HAP-1 (cell line): ENCODE measurements at regions not wholly inside any gene's neighbourhood (a gene's known extent, or its start where the extent isn't known, plus 50 kb on each side); places are given as distances from the start of the nearest gene placed in this dataset.

Experiments
- DNase-seq, 2 experiments: peaks; one replicate each; pipeline ENCODE4 v3.0.0-alpha.2; 2016 to 2020; ENCODE audit warnings: low spot score in 2 of 2
- H3K27me3 ChIP-seq: fragments of 250-450 bp; sonication (Bioruptor Pico); 2 replicates; pipeline ENCODE4 v1.5.1; 2020; ENCODE audit warnings: low read depth, mild to moderate bottlenecking, moderate library complexity
- H3K36me3 ChIP-seq: fragments of 250-450 bp; sonication (Bioruptor Pico); replicated peaks from 2 replicates; pipeline ENCODE4 v1.5.1; 2020; ENCODE audit warnings: mild to moderate bottlenecking
- H3K4me1 ChIP-seq: fragments of 250-450 bp; sonication (Bioruptor Pico); 2 replicates; pipeline ENCODE4 v1.5.1; 2020; ENCODE audit warnings: mild to moderate bottlenecking
- H3K4me3 ChIP-seq: fragments of 250-450 bp; sonication (Bioruptor Pico); 2 replicates; pipeline ENCODE4 v1.5.1; 2020; ENCODE audit warnings: mild to moderate bottlenecking, moderate library complexity
- H3K9me3 ChIP-seq: fragments of 250-450 bp; sonication (Bioruptor Pico); 2 replicates; pipeline ENCODE4 v1.5.1; 2020; ENCODE audit warnings: mild to moderate bottlenecking, moderate library complexity
- in situ Hi-C: fragments of 300-500 bp; cut with MboI; formaldehyde crosslinking; loops from 3 replicates; pipeline ENCODE4 v1.14.3; 2020; ENCODE audit warnings: low sequenced_read_pairs, inconsistent platforms, mixed read lengths

GRCh38 chr13:36531746-36532486 is 99.6 kb downstream of the CCNA1 start:
- Histone ChIP-seq H3K36me3 (no peaks in the 10 kb centered on the region), H3K4me1 (no peaks in the 10 kb centered on the region), H3K27me3 (no peaks in the 10 kb centered on the region), H3K9me3 (no peaks in the 10 kb centered on the region), H3K4me3 (no peak overlapping the region)
- in situ Hi-C loops, result no loop called here
- no peak for DNase-seq

GRCh38 chr13:36533806-36534205 is 101.5 kb downstream of the CCNA1 start:
- Histone ChIP-seq H3K9me3 (no peaks in the 10 kb centered on the region), H3K4me1 (no peaks in the 10 kb centered on the region), H3K36me3 (no peaks in the 10 kb centered on the region), H3K4me3 (no peak overlapping the region), H3K27me3 (no peaks in the 10 kb centered on the region)
- no peak for DNase-seq
- in situ Hi-C loops, result no loop called here

DNA sequence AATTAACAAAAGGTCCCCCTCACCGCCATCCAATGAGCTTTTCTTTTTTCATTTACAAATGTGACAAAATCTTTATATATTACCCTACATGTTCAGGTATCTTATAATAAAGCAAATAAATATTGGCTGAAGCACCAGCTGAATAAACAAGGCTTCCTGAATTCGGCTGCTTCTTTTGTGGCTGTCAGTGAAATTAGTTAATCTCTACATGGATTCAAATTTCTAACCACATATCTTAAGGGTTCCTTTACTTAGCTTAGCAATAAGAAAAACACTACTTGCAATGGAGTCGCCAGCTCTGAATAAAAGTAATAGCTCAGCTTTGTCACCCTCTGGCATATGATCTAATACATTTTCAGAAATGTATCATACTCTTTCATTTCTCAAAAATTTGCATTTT is 104.3 kb downstream of the CCNA1 start:
- Histone ChIP-seq H3K27me3 (no peaks in the 10 kb centered on the region), H3K4me3 (no peak overlapping the region), H3K9me3 (no peaks in the 10 kb centered on the region; the same call in 1 of the 2 replicates), H3K36me3 (no peaks in the 10 kb centered on the region), H3K4me1 (no peaks in the 10 kb centered on the region)
- in situ Hi-C loops, result no loop called here
- DNase-seq, result no peak

DNA sequence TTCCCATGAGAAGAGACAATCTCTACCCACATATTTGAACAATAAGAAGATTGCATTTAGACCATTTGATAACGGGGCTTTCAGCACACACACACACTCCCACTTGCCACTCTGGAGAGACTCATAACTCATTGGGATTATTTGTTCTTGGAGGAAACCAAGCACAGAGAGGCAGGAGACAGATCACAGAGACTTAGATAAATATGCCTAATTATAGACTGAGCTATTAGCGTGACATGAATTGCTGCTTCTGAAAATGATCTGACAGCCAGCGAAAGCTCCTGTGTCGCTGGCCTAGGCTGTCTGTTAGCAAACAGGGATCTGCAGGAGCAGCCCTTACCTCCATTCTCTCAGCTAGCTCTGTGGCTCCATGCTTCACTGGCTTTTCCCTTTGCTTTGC is 111.4 kb downstream of the CCNA1 start:
- Histone ChIP-seq H3K27me3 (no peaks in the 10 kb centered on the region), H3K36me3 (no peaks in the 10 kb centered on the region), H3K4me3 (no peak overlapping the region), H3K9me3 (no peaks in the 10 kb centered on the region; the same call in 1 of the 2 replicates), H3K4me1 (no peaks in the 10 kb centered on the region)
- in situ Hi-C loops, result no loop called here
- no peak for DNase-seq

DNA sequence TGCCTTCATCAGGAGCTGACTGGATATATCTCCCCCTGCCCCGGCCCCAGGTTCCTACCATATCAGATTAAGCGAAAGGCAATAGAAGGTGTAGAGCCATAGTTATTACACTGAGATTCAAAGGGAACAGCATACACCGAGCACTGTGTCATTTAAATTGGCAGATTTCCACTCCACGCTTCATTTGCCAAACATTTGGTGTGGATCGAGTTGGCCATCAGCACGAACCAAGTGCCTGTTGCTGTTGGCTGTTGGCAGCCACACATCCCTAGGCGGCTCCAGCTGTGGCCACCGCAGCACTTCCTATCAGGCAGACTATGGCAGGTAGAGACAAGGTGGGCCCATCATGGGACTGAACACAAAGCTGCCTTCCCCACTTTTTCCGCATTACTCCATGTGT is 115.8 kb downstream of the CCNA1 start:
- in situ Hi-C loops, result no loop called here
- DNase-seq, result no peak
- Histone ChIP-seq H3K4me1 (no peaks in the 10 kb centered on the region), H3K4me3 (no peak overlapping the region), H3K36me3 (no peaks in the 10 kb centered on the region), H3K27me3 (no peaks in the 10 kb centered on the region), H3K9me3 (no peaks in the 10 kb centered on the region)

- H3K4me3 ChIP-seq, result no peak overlapping the region
- no peaks in the 10 kb centered on the region for H3K9me3 ChIP-seq
- no peak for DNase-seq
- H3K27me3 ChIP-seq, result no peaks in the 10 kb centered on the region
- no peaks in the 10 kb centered on the region for H3K4me1 ChIP-seq
- no peaks in the 10 kb centered on the region for H3K36me3 ChIP-seq
- in situ Hi-C loops, result no loop called here
Observed at GRCh38 chr13:36549126-36549702, 116.9 kb downstream of the CCNA1 start.

DNA sequence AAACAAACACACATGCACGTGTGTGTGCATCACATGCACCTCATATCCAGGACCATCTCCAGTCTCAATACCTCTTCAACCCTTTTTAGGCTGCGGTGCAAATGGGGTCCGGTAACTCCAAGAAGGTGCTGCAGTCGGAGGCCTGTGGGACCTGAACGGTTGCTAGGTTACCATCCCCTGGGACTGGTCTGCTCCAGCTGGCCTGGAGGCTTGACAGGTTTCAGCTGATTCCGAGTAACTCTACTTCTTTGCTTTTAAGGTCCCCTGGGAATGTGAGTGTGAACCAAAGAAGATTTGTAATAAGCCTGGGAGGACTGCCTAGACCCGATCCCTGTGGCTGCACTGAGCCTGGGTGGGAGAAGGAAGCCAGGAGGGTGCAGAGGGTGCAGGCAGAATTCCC is 117.5 kb downstream of the CCNA1 start:
- DNase-seq, result peak in 1 of 2 experiments; percentile 43
- H3K4me3 ChIP-seq, result no peak overlapping the region
- H3K36me3 ChIP-seq, result no peaks in the 10 kb centered on the region
- in situ Hi-C loops, result no loop called here
- H3K4me1 ChIP-seq, result no peaks in the 10 kb centered on the region
- no peaks in the 10 kb centered on the region for H3K9me3 ChIP-seq
- no peaks in the 10 kb centered on the region for H3K27me3 ChIP-seq

DNA sequence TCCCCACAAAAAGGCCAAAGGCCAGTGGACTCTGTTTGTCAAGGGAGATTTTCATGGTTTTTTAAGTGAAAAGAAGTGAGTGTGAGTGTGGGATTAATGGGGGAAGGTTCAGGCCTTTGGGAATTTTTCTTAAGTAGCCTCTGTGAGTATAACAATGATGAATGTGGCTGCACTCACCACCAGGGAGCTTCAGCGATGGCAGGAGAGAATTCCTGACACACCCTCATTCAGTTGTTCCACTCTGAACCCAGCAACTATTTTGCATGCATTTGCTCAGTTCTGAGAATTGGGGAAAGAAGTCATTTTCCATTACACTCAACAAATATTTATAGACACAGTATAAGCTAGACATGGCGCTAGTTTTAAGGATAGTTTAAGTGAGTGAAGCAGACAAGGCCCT is 117.9 kb downstream of the CCNA1 start:
- 0 out of 2 replicates have a peak, but pooled peaks cover 2% of the 10 kb centered on the region for H3K4me1 ChIP-seq
- in situ Hi-C loops, result no loop called here

GRCh38 chr13:36551445-36551844 is 119.2 kb downstream of the CCNA1 start:
- Histone ChIP-seq H3K36me3 (no peaks in the 10 kb centered on the region), H3K9me3 (no peaks in the 10 kb centered on the region), H3K4me3 (no peak overlapping the region), H3K27me3 (no peaks in the 10 kb centered on the region), H3K4me1 (peaks cover 3% of the 10 kb centered on the region; the same call in 1 of the 2 replicates)
- in situ Hi-C loops, result no loop called here
- DNase-seq, result no peak

More for the DNA sequence above, 117.9 kb downstream of the CCNA1 start:
- no peaks in the 10 kb centered on the region for H3K27me3 ChIP-seq
- H3K4me3 ChIP-seq, result no peak overlapping the region
- H3K9me3 ChIP-seq, result no peaks in the 10 kb centered on the region
- no peaks in the 10 kb centered on the region for H3K36me3 ChIP-seq
- DNase-seq, result no peak

DNA sequence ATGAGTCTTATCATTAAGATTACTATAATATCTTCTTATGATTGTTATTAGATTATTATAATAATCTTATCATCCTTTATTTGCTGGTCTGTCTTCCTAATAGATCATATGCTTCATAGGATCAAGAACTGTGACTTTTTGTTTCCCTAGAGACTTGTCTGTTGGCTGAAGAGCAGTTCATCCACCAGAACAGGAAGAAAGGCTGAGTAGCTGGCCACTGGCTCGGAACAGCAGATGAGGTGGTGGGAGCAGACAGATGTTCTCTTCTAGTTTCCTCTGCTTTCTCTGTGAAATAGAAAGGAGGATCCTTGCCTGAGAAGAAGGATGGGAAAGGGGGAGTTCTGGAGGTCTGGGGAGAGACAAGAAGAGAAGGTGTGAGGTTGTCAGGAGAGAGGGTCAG is 120.0 kb downstream of the CCNA1 start:
- Histone ChIP-seq H3K27me3 (no peaks in the 10 kb centered on the region), H3K4me1 (peaks cover 3% of the 10 kb centered on the region; the same call in 1 of the 2 replicates), H3K36me3 (no peaks in the 10 kb centered on the region), H3K9me3 (no peaks in the 10 kb centered on the region), H3K4me3 (no peak overlapping the region)
- in situ Hi-C loops, result no loop called here
- no peak for DNase-seq

DNA sequence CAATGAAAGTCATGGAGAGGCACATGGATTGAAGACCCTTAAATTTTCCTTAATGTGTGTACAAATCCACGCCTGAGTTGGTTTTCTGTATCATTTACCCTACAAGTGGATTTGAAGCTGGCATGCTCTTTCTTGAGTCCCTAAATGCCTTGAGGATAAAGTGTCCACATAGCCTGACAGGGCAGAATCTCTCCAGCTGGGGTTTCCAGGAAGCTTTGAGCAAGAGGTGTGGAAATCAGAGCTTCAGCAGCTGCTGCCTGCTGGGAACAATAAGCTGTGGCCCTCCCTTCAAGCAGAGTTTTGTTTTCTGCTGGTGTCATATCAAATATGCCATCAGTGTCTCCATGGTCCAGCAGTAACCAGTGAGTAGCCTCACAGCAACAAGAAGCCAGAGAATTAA is 120.3 kb upstream of the SERTM1 start:
- in situ Hi-C loops, result no loop called here
- no peaks in the 10 kb centered on the region; the same call in 1 of the 2 replicates for H3K36me3 ChIP-seq
- no peaks in the 10 kb centered on the region for H3K27me3 ChIP-seq
- H3K9me3 ChIP-seq, result no peaks in the 10 kb centered on the region
- DNase-seq, result no peak
- peaks cover 3% of the 10 kb centered on the region; the same call in 1 of the 2 replicates for H3K4me1 ChIP-seq
- H3K4me3 ChIP-seq, result no peak overlapping the region

GRCh38 chr13:36555151-36555986 is 118.5 kb upstream of the SERTM1 start:
- H3K36me3 ChIP-seq, result no peaks in the 10 kb centered on the region; the same call in 1 of the 2 replicates
- H3K9me3 ChIP-seq, result no peaks in the 10 kb centered on the region
- H3K4me1 ChIP-seq, result peaks cover 3% of the 10 kb centered on the region; the same call in 1 of the 2 replicates
- H3K4me3 ChIP-seq, result no peak overlapping the region
- in situ Hi-C loops, result no loop called here
- H3K27me3 ChIP-seq, result no peaks in the 10 kb centered on the region
- peak in 1 of 2 experiments; percentile 26 for DNase-seq

DNA sequence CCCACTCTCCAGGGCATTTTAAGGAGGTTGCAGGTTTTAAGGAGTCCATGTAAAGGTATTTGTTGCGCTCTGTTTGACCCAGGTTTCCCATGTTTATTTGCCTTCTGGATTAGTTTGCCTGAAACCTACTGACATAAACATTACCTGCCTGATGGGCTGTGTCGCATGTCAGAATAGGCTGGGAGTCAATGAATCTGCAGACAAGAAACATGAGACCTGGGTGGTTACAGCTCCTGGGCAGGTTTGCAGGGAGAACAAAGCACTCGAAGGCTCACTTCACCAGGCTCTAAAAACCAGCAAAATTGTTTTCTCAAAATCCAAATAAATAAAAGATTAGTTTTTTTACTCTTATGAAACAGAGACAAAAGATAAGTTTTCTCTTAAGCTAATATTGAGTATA is 114.4 kb upstream of the SERTM1 start:
- H3K27me3 ChIP-seq, result no peaks in the 10 kb centered on the region
- in situ Hi-C loops, result no loop called here
- no peak overlapping the region for H3K4me3 ChIP-seq
- H3K9me3 ChIP-seq, result no peaks in the 10 kb centered on the region
- no peak for DNase-seq
- H3K4me1 ChIP-seq, result peaks cover 3% of the 10 kb centered on the region; the same call in 1 of the 2 replicates
- no peaks in the 10 kb centered on the region; the same call in 1 of the 2 replicates for H3K36me3 ChIP-seq

GRCh38 chr13:36567485-36567884 is 106.3 kb upstream of the SERTM1 start:
- in situ Hi-C loops, result no loop called here
- Histone ChIP-seq H3K27me3 (no peaks in the 10 kb centered on the region; the same call in 1 of the 2 replicates), H3K4me3 (no peak overlapping the region), H3K36me3 (no peaks in the 10 kb centered on the region), H3K4me1 (peaks cover 7% of the 10 kb centered on the region), H3K9me3 (no peaks in the 10 kb centered on the region)
- no peak for DNase-seq
